NCI-H345 treated with DMSO at 0.1 percent for 48 hours (cell line): ENCODE measurements at regions not wholly inside any gene's neighbourhood (a gene's known extent, or its start where the extent isn't known, plus 50 kb on each side); places are given as distances from the start of the nearest gene placed in this dataset.

Experiments used
- DNase-seq: peaks from one replicate; lab custom pipeline; 2025; ENCODE audit not compliant: unreplicated experiment; lab: John Stamatoyannopoulos, UW

DNA sequence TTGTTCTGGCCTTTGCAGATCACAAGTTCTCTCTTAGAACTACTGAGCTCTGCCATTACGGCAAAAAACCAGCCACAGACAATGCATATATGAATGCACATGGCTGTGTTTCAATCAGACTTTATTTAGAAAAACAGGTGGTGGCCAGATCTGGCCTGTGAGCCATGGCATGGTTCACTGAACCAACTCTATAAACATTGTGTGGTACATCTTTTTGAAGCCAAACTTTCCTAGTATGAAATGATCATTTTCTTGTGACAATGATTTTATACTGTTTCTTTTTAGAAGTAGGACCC lies 65.9 kb upstream of the AMZ2 start:
- DNase-seq = no peak

GRCh38 chr17:68182940-68183551 lies 64.8 kb upstream of the AMZ2 start:
- DNase-seq = no peak

DNA sequence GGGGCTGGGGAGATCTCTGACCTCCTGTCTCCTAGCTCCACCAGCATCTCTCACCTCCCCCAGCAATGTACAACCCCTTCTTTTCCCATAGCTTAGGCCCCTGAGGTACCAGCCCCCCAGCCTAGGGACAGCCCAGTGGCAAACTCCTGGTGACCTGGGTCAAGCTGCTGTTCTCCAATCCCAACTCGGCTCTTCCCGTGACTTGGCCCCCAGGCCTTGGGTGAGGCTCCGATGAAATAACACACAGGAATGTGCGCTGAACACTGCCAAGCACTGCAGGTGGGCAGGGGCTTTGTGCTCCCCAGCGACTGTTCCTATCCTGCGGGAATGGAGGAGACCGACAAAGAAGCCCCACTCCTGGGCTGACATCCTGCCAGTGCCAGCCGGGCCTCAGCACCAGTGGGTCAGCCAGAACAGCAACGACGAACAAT lies 63.7 kb upstream of the AMZ2 start:
- no peak for DNase-seq

- DNase-seq = no peak
These were observed 62.9 kb upstream of the AMZ2 start for GRCh38 chr17:68184816-68185436.

- DNase-seq = no peak
These were observed 62.0 kb upstream of the AMZ2 start for GRCh38 chr17:68185820-68186219.

- DNase-seq = no peak
These were observed 57.3 kb upstream of the AMZ2 start for GRCh38 chr17:68190495-68190894.

DNA sequence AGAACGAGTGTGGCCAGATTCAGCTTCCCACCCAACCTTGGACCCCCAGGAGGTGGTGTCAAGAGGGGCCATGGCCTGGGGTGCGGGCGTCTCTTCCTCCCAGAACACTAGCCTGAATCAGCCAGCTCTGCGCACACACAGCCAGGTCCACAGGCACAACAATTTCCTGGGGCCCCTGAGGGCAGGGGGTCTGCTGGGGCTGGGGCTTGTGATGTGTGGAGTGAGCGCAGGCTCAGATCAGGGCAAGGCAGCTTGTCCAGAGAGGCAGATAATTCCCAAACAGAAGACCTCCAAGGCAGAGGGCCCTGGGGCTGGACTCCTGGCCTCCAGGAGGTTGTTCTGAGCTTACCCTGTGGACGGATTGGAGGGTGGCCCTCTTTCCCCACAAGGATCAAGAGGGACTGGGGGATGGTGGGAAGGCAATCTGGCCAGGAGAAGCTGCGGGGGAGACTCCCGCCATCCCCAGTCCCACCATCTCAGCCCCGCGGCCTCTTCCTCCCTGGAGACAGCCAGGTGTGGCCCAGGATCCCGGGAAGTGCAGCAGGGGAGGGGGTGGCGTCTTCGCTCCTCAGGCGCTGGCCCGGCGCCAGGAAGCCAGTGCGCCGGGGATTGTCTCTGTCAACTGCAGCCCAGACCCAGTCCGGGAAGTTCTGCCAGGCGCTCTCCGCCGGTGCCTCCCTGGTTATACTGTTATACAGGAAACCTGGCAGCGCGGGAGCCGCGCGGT lies 52.0 kb upstream of the AMZ2 start:
- no peak for DNase-seq

GRCh38 chr17:68196394-68197090 lies 51.3 kb upstream of the AMZ2 start:
- no peak for DNase-seq

- DNase-seq = no peak
These were observed 50.5 kb upstream of the AMZ2 start for GRCh38 chr17:68197091-68197996.

DNA sequence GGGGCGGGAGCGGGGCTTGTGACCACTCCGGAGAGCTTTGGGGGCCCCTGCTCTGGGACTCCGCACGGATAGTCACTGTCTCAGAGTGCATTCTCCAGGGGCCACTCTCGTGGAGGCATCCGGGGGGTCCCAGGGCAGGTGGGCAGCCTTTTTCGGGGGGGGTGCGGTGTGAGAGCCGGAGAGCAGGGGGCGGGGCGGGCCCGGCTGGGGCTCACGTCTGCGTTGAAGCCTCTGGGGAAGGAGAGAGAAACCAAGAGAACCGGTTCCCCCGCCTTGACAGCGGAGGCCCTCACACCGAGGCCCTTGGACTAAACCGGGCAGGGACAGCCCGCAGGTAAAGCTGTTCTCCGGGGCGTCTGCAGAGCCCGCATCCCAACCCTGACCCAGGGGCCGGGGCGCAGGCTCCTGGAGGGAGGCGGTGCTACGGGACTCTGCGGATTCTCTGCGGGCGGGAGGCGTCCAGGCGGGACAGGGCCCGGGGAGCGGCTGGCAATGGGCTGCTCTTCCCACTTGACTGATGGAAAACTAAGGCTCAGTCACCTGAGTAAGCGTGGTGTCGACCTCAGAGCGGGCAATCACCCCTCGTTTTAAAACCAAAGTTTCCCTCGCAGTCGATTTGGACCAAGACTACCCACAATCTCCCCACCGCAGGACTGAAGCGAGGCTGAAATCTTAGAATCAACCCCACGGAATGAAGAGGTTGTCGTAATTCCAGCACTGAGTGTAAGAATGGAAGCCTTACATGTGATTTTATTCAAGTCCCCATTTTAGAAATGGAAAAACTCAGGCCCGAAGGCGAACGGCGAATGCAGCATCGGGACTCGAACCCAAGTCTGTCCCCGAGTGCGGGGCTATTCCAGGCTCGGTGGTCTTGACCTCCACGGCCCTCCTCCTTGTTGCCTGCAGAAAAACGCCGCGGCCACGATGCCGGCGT lies 49.6 kb upstream of the AMZ2 start:
- DNase-seq = no peak
